Fibroblast of lung (primary cell): ENCODE measurements at regions not wholly inside any gene's neighbourhood (a gene's known extent, or its start where the extent isn't known, plus 50 kb on each side); places are given as distances from the start of the nearest gene placed in this dataset.

Source experiments
- EZH2 ChIP-seq: IDR thresholded peaks from 2 replicates; pipeline ENCODE4 v1.5.1; 2012; ENCODE audit warnings: low read length, control low read depth, mild to moderate bottlenecking; ENCODE audit errors: missing control alignments
- TF ChIP-seq, protein P1 (sequence below), 2 donors: IDR thresholded peaks in 1 of 2; conservative IDR thresholded peaks in 1 of 2; 1 replicate in 1 of 2; 2 replicates in 1 of 2; pipeline ENCODE4 v1.5.1; 2011 to 2012; ENCODE audit warnings: low read length in 2 of 2, control low read depth in 1 of 2, inconsistent platforms in 1 of 2, low read depth in 1 of 2, mild to moderate bottlenecking in 1 of 2

DNA sequence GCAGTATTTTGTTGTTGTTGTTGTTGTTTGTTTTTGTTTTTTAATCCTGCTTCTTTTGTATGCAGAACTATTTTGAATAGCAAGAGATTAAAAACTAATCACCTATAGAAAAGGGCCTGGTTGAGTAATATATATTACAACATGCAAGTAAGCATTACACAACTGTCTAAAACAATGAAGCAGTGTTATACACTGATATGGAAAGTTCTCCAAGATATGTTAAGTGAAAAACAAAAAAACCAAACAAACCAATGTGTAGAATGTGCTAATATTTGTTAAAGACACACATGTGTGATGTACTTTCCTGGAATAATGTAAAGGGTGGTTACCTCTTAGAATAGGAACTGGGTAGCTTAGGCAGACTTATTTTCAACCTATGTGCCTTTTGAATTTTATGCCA, 117.4 kb downstream of the ZNF365 start:
- TF ChIP-seq, protein P1, sequence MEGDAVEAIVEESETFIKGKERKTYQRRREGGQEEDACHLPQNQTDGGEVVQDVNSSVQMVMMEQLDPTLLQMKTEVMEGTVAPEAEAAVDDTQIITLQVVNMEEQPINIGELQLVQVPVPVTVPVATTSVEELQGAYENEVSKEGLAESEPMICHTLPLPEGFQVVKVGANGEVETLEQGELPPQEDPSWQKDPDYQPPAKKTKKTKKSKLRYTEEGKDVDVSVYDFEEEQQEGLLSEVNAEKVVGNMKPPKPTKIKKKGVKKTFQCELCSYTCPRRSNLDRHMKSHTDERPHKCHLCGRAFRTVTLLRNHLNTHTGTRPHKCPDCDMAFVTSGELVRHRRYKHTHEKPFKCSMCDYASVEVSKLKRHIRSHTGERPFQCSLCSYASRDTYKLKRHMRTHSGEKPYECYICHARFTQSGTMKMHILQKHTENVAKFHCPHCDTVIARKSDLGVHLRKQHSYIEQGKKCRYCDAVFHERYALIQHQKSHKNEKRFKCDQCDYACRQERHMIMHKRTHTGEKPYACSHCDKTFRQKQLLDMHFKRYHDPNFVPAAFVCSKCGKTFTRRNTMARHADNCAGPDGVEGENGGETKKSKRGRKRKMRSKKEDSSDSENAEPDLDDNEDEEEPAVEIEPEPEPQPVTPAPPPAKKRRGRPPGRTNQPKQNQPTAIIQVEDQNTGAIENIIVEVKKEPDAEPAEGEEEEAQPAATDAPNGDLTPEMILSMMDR (conservative IDR thresholded peaks at IDR 0.05 in 1 of 2, IDR thresholded peaks at IDR 0.05 in 1 of 2; ENCODE audit: low read depth in 1 of 2, low read length in 2 of 2), result no peak
- TF ChIP-seq EZH2, result no peak
